LNCAP (cell line): ENCODE measurements at regions not wholly inside any gene's neighbourhood (a gene's known extent, or its start where the extent isn't known, plus 50 kb on each side); places are given as distances from the start of the nearest gene placed in this dataset.

Source experiments
- CTCF ChIP-seq: fragments of 450-650 bp; IDR thresholded peaks from 2 replicates; pipeline ENCODE4 v1.5.1; 2017; ENCODE audit warnings: mild to moderate bottlenecking

- no peak for TF ChIP-seq CTCF
Observed at GRCh38 chr13:26484196-26484595, 73.3 kb upstream of the WASF3 start.

- TF ChIP-seq CTCF, result no peak
Observed at GRCh38 chr13:26485288-26485687, 72.2 kb upstream of the WASF3 start.

GRCh38 chr13:26485786-26486185 lies 71.7 kb upstream of the WASF3 start:
- TF ChIP-seq CTCF, result no peak

GRCh38 chr13:26486550-26486949 lies 70.9 kb upstream of the WASF3 start:
- TF ChIP-seq CTCF, result no peak

- no peak for TF ChIP-seq CTCF
Observed at GRCh38 chr13:26487781-26488180, 69.7 kb upstream of the WASF3 start.

GRCh38 chr13:26488236-26489003 lies 69.1 kb upstream of the WASF3 start:
- no peak for TF ChIP-seq CTCF

GRCh38 chr13:26494571-26495195 lies 62.8 kb upstream of the WASF3 start:
- no peak for TF ChIP-seq CTCF
